Fibroblast of villous mesenchyme (primary cell): ENCODE measurements at regions not wholly inside any gene's neighbourhood (a gene's known extent, or its start where the extent isn't known, plus 50 kb on each side); places are given as distances from the start of the nearest gene placed in this dataset.

Experiments used
- DNase-seq: peaks from one replicate; pipeline ENCODE4 v3.0.0-alpha.2; 2010; ENCODE audit warnings: low read depth
- H3K4me3 ChIP-seq: 2 replicates; pipeline ENCODE4 v1.5.1; 2011; ENCODE audit warnings: low read depth, mild to moderate bottlenecking, low read length
- TF ChIP-seq, protein P1 (sequence below): IDR thresholded peaks from 2 replicates; pipeline ENCODE4 v1.5.1; 2012; ENCODE audit warnings: low read depth, mild to moderate bottlenecking, low read length; ENCODE audit not compliant: insufficient read depth

GRCh38 chr2:123136419-123136818 lies 888.7 kb upstream of the CNTNAP5 start:
- no peak overlapping the region for H3K4me3 ChIP-seq
- DNase-seq, result no peak
- TF ChIP-seq, protein P1, sequence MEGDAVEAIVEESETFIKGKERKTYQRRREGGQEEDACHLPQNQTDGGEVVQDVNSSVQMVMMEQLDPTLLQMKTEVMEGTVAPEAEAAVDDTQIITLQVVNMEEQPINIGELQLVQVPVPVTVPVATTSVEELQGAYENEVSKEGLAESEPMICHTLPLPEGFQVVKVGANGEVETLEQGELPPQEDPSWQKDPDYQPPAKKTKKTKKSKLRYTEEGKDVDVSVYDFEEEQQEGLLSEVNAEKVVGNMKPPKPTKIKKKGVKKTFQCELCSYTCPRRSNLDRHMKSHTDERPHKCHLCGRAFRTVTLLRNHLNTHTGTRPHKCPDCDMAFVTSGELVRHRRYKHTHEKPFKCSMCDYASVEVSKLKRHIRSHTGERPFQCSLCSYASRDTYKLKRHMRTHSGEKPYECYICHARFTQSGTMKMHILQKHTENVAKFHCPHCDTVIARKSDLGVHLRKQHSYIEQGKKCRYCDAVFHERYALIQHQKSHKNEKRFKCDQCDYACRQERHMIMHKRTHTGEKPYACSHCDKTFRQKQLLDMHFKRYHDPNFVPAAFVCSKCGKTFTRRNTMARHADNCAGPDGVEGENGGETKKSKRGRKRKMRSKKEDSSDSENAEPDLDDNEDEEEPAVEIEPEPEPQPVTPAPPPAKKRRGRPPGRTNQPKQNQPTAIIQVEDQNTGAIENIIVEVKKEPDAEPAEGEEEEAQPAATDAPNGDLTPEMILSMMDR, result no peak

DNA sequence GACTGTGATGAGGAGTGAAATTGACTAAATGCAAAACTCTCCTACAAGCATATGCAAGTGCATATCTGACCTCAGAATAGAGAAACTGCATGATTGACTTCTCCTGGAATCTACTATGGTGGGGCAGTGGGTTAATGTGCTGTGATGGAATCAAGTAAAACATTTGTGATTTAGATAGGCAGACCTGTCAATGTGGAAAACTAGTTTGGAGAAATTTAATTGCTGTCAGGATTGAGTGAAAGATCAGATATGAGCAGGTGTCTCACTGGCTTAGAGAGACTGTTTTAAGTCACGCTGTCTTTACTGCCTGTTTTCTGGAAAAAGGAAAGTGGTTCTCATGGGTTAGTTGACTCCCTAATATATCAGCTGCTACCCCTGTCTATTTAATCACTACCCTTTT lies 881.0 kb upstream of the CNTNAP5 start:
- no peak for DNase-seq
- no peak overlapping the region for H3K4me3 ChIP-seq
- TF ChIP-seq, protein P1, result no peak

- H3K4me3 ChIP-seq, result no peak overlapping the region
- TF ChIP-seq, protein P1, result no peak
- DNase-seq, result no peak
These were observed 872.0 kb upstream of the CNTNAP5 start for GRCh38 chr2:123153041-123153440.

- DNase-seq, result no peak
- TF ChIP-seq, protein P1, result no peak
- H3K4me3 ChIP-seq, result no peak overlapping the region
These were observed 870.9 kb upstream of the CNTNAP5 start for GRCh38 chr2:123154195-123154594.

DNA sequence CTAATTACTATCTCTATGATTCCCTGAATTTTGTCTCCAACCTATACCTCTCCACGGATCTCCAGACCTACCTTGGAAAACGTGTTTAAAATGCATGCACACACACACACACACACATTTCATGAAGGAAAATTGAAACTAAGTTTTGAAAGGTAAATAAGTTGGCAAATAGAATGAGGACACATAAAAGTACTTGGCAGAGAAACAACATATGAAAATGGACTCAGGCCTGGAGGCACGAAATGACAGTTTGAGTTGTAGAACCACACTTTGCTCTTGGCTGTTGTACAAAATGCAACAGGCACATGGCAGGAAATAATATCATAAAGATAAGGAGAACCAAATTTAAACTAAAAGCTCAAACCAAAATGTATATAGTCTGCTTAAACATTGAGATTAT lies 868.1 kb upstream of the CNTNAP5 start:
- TF ChIP-seq, protein P1, result no peak
- DNase-seq, result no peak
- no peak overlapping the region for H3K4me3 ChIP-seq

DNA sequence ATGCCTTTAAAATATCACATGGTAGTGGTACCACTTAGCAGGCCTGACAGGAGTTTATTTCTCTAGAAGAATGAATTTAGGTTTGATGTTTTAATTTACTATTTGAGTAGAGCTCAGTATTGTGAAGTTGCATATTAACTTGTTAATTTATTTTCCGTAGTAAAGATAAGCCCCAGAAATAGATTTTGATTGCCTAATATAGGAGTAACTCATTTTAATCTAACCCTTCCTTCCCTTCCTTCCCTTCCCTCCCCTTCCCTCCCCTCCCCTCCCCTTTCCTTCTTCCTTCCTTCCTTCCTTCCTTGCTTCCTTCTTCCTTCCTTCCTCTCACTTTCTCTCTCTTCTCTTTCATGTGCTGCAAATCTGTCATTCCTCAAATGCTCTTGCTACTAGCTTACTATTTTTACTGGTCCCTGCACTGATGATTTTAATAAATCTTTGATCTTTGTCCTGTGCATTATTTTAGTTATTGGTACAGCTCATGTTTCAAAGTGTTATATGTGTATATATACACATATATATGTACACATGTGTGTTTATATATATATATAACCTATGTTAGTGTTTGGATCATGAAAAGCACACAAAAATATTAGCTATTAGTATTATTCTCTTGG lies 862.6 kb upstream of the CNTNAP5 start:
- TF ChIP-seq, protein P1, result no peak

DNA sequence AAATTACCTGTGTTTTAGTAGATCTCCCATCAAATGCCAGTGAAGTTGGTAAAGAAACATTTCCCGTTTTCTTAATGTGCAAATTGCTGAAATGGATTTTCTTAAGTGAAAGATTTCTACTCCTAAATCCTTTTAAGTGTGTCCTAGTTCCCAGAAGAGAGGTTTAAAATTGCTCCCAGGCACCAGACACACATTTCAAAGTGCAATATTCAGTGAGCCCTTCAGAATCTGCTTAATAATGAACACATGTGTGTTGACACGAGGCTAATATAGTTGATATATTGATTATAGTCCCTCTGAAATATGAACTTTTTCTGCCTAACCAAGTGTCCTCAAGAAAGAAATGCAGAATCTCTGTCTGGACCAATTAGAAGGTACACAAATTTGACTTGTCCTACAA lies 861.7 kb upstream of the CNTNAP5 start:
- TF ChIP-seq, protein P1, result no peak
- H3K4me3 ChIP-seq, result no peak overlapping the region
- DNase-seq, result no peak

More for the DNA sequence above, 862.6 kb upstream of the CNTNAP5 start:
- DNase-seq, result no peak
- H3K4me3 ChIP-seq, result no peak overlapping the region
